SH-SY5Y (cell line): ENCODE measurements at regions not wholly inside any gene's neighbourhood (a gene's known extent, or its start where the extent isn't known, plus 50 kb on each side); places are given as distances from the start of the nearest gene placed in this dataset.

ENCODE experiments used
- GATA2 ChIP-seq: IDR thresholded peaks from 2 replicates; pipeline ENCODE4 v1.6.1; 2011; ENCODE audit warnings: mild to moderate bottlenecking, low read depth, low read length
- GATA3 ChIP-seq: IDR thresholded peaks from 2 replicates; pipeline ENCODE4 v1.6.1; 2011; ENCODE audit warnings: low read depth, mild to moderate bottlenecking, low read length, moderate library complexity

DNA sequence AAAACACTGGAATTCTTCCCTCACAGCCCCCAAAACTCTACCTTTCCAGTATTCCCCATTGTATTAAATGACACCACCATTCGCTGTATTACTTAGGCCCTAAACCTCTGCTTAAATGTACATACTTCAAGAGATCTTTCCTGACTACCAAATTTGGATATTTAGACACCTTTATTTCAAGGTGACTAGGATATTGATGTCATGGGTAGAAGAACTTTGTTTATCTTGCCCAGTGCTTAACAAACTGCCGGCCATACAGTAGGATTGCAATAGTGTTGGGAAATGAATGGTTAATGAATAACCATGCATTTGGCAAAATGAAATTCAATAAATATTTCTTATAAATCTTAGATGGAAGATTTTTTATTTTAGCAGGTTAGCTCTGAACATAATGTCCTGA, 86.2 kb upstream of the CA10 start:
- TF ChIP-seq GATA2 (no peak), GATA3 (no peak)

DNA sequence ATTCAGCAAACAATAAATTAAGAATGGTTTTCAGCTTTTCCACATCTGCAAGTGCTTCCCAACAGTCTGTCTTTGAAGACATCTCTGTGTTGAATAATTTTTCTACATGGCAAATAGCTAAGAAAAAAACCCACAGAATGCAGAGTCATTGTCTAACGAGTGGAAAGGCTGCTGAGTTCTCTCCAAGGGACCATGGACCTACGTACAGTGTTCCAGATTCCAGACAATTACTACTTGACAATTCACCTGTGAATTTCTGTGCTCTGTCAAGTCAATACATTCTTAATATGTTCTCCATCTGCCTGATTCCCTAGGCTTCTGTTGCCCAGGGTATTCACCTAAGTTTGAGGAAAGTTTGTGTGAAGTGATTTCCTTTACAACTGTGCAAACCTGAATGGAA, 83.8 kb upstream of the CA10 start:
- TF ChIP-seq GATA2 (no peak), GATA3 (no peak)

- TF ChIP-seq GATA2 (no peak), GATA3 (no peak)
Measured at GRCh38 chr17:52237151-52237550, 78.6 kb upstream of the CA10 start.

DNA sequence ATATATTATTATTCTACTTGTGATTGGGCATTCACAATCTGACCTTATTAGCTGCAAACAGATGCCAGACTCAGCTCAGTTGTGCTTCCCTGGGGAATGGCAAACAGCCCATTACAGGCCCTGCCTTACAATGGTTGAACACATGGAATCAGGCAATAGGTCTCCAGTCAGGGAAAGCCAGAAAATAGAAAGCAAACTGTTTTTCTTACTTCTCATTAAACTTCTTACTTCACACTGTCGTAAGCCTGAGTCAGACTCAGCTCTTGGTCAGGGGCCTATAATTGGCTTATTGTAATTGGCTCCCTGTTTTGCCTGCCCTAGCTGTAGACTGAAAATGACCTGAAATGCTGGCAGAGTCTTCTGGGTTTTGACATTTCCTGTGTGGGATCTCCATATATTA, 77.0 kb upstream of the CA10 start:
- TF ChIP-seq GATA2 = no peak
- TF ChIP-seq GATA3 = no peak

DNA sequence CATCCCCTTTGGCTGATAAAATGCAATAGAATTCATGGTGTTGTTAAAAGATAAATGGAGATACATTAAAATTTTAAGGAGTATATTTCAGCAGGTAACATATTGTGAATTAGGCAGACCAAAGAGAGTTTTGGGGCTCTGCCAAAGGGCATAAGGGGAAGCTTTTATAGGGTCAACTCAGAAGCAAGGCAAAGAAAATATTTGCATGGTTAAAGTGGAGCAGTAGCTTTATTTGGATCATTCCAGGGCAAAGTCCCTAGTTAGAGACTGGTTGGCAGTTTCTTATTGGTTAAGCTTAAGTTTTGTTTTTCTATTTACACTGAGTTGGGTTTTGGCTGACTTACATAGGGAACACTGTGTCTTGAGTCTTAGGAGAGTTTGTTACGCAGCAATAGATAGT, 75.1 kb upstream of the CA10 start:
- TF ChIP-seq GATA3 (no peak), GATA2 (no peak)

GRCh38 chr17:52233176-52233575, 74.7 kb upstream of the CA10 start:
- no peak for TF ChIP-seq GATA2
- TF ChIP-seq GATA3 = no peak

GRCh38 chr17:52228823-52229222, 70.3 kb upstream of the CA10 start:
- TF ChIP-seq GATA2 = no peak
- no peak for TF ChIP-seq GATA3

GRCh38 chr17:52227926-52228325, 69.4 kb upstream of the CA10 start:
- TF ChIP-seq GATA2 = no peak
- no peak for TF ChIP-seq GATA3

GRCh38 chr17:52213451-52213850, 54.9 kb upstream of the CA10 start:
- TF ChIP-seq GATA3 (no peak), GATA2 (no peak)

DNA sequence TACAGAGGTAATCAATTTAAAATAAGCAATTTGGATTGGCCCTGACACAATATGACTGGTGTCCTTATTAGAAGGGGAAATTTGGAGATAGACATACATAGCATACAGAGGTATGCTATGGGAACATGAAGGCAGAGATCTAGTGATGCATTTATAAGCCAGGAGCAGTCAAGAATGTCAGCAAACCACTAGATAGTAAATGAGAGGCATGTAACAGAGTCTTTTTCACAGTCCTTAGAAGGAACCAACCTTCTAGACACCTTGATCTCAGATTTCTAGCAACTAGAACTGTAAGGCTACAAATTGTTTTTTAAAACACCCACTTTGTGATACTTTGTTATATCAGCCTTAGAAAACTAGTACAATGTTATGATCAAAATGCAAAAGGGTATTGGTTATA, 54.3 kb upstream of the CA10 start:
- no peak for TF ChIP-seq GATA2
- no peak for TF ChIP-seq GATA3

DNA sequence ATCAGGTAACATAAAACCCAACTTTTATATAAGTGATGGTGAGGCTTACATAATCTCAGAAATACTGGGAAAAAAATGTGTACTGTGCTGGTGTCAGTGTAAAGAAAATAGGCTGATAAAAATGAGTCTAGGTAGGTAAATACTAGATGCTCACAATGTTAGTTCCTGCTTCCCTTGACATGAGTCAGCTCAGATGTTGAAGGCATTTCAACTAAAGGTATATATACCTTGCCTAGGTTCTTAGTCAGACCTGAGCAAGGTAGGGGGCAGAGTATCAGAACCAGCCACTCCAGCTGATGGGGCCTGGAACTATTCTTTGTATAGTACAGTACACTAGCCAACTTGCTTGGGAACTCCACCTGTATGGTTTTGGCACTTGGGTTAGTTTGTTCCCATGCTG, 51.0 kb upstream of the CA10 start:
- TF ChIP-seq GATA2 = no peak
- TF ChIP-seq GATA3 = no peak
